ENCODE measurements at regions not wholly inside any gene's neighbourhood (a gene's known extent, or its start where the extent isn't known, plus 50 kb on each side); places are given as distances from the start of the nearest gene placed in this dataset.

DNA sequence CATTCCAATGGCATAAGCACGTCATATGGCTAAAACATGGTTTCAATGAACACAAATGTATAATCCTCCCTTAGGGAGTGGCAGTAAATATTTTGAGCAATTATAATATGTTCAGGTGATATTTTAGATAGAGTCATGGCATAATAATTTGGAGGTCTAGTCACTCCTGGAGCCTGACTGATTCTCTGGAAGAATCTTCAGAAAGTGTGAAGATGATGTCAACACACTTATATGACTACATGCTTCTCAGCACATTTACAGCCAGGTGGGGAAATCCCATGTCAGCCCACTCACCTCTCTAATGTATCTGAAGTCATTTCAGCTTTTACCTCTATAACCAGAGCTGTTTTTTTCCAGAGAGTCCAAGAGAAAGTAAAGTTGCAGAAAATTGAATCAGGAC is 474.8 kb downstream of the SHISA9 start:
- Histone ChIP-seq H4K20me1 (ENCODE audit: insufficient read depth, low read length) (no peaks in the 10 kb centered on the region), H3K27ac (ENCODE audit: extremely low read length, insufficient read depth, low read length) (no peak overlapping the region), H2AFZ (ENCODE audit: low read length) (no peak overlapping the region), H3K27me3 (ENCODE audit: control insufficient read depth in 1 of 2, insufficient read depth in 2 of 2, low read length in 2 of 2) (0 out of 5 replicates have a peak, but pooled peaks cover 0 to 4% of the 10 kb centered on the region in 2 experiments), H3K4me1 (ENCODE audit: insufficient read depth, low read length) (no peaks in the 10 kb centered on the region), H3K4me2 (ENCODE audit: low read depth, low read length) (no peak overlapping the region), H3K9ac (ENCODE audit: insufficient read depth, low read depth, low read length) (no peak overlapping the region), H3K36me3 (replicated peaks in 1 of 2; ENCODE audit: control insufficient read depth in 1 of 2, insufficient read depth in 2 of 2, low read length in 2 of 2) (no peaks in the 10 kb centered on the region), H3K4me3 (replicated peaks in 1 of 3; ENCODE audit: insufficient read depth in 1 of 3, low read depth in 2 of 3, low read length in 3 of 3) (no peak overlapping the region), H3K79me2 (ENCODE audit: insufficient read depth, low read length) (no peaks in the 10 kb centered on the region), H3K9me3 (ENCODE audit: low read length) (no peaks in the 10 kb centered on the region)
- in situ Hi-C loops (cut with HindIII; ENCODE audit: extremely low pct_ligation_motif_present, low pct_unique_long_range_greater_than_20kb) (no loop called here), intact Hi-C loops (cut with micrococcal nuclease; ENCODE audit: unreplicated experiment) (no loop called here)
- WGBS (ENCODE audit: low lambda C conversion rate): 5% methylated on average over 1 of the region's 1 CpG
- FAIRE-seq (no peak), DNase-seq (ENCODE audit: low spot score) (no peak), ATAC-seq (no peak)
- TF ChIP-seq YEATS4 (CRISPR knock-in tag; IDR thresholded peaks at IDR 0.05; ENCODE audit: borderline replicate concordance) (no peak), MAZ (IDR thresholded peaks at IDR 0.05; ENCODE audit: borderline replicate concordance, low read depth, low read length) (no peak), MAZ (CRISPR knock-in tag; IDR thresholded peaks at IDR 0.05; ENCODE audit: low read depth) (no peak), ZNF773 (CRISPR knock-in tag; IDR thresholded peaks at IDR 0.05; ENCODE audit: borderline replicate concordance) (no peak), ZNF652 (CRISPR knock-in tag; IDR thresholded peaks at IDR 0.05; ENCODE audit: borderline replicate concordance, low read depth) (no peak), FOSL2 (CRISPR knock-in tag; IDR thresholded peaks at IDR 0.05) (no peak), RXRA (CRISPR knock-in tag; IDR thresholded peaks at IDR 0.05) (no peak), ISL2 (CRISPR knock-in tag; IDR thresholded peaks at IDR 0.05) (no peak), ZFP62 (CRISPR knock-in tag; IDR thresholded peaks at IDR 0.05) (no peak), KLF6 (CRISPR knock-in tag; IDR thresholded peaks at IDR 0.05) (no peak)
- TF ChIP-seq, protein P1, sequence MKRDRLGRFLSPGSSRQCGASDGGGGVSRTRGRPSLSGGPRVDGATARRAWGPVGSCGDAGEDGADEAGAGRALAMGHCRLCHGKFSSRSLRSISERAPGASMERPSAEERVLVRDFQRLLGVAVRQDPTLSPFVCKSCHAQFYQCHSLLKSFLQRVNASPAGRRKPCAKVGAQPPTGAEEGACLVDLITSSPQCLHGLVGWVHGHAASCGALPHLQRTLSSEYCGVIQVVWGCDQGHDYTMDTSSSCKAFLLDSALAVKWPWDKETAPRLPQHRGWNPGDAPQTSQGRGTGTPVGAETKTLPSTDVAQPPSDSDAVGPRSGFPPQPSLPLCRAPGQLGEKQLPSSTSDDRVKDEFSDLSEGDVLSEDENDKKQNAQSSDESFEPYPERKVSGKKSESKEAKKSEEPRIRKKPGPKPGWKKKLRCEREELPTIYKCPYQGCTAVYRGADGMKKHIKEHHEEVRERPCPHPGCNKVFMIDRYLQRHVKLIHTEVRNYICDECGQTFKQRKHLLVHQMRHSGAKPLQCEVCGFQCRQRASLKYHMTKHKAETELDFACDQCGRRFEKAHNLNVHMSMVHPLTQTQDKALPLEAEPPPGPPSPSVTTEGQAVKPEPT (CRISPR knock-in tag; IDR thresholded peaks at IDR 0.05; ENCODE audit: low read depth): no peak
- TF ChIP-seq, protein P2, sequence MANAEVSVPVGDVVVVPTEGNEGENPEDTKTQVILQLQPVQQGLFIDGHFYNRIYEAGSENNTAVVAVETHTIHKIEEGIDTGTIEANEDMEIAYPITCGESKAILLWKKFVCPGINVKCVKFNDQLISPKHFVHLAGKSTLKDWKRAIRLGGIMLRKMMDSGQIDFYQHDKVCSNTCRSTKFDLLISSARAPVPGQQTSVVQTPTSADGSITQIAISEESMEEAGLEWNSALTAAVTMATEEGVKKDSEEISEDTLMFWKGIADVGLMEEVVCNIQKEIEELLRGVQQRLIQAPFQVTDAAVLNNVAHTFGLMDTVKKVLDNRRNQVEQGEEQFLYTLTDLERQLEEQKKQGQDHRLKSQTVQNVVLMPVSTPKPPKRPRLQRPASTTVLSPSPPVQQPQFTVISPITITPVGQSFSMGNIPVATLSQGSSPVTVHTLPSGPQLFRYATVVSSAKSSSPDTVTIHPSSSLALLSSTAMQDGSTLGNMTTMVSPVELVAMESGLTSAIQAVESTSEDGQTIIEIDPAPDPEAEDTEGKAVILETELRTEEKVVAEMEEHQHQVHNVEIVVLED (CRISPR knock-in tag; IDR thresholded peaks at IDR 0.05; ENCODE audit: borderline replicate concordance): no peak
- TF ChIP-seq, protein P3, sequence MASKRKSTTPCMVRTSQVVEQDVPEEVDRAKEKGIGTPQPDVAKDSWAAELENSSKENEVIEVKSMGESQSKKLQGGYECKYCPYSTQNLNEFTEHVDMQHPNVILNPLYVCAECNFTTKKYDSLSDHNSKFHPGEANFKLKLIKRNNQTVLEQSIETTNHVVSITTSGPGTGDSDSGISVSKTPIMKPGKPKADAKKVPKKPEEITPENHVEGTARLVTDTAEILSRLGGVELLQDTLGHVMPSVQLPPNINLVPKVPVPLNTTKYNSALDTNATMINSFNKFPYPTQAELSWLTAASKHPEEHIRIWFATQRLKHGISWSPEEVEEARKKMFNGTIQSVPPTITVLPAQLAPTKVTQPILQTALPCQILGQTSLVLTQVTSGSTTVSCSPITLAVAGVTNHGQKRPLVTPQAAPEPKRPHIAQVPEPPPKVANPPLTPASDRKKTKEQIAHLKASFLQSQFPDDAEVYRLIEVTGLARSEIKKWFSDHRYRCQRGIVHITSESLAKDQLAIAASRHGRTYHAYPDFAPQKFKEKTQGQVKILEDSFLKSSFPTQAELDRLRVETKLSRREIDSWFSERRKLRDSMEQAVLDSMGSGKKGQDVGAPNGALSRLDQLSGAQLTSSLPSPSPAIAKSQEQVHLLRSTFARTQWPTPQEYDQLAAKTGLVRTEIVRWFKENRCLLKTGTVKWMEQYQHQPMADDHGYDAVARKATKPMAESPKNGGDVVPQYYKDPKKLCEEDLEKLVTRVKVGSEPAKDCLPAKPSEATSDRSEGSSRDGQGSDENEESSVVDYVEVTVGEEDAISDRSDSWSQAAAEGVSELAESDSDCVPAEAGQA (IDR thresholded peaks at IDR 0.05; ENCODE audit: low read depth): no peak
- TF ChIP-seq, protein P3 (CRISPR knock-in tag; IDR thresholded peaks at IDR 0.05; ENCODE audit: borderline replicate concordance): no peak
- POLR2A ChIA-PET: no interaction called here
- BruUV-seq (replicated peaks): no TSS peak
- CTCF ChIA-PET (ENCODE audit: low intra/inter-chr PET ratio, low total read pairs): no interaction called here
